SK-N-DZ (cell line): ENCODE measurements at regions not wholly inside any gene's neighbourhood (a gene's known extent, or its start where the extent isn't known, plus 50 kb on each side); places are given as distances from the start of the nearest gene placed in this dataset.
"Not testable (repeated sequence)": the region's sequence is repeated elsewhere in the genome, so short reads cannot be mapped to it uniquely, and the experiment has no call there.

ENCODE experiments used
- DNase-seq: peaks from one replicate; pipeline ENCODE4 v3.0.0-alpha.2; 2015; ENCODE audit warnings: low spot score

- DNase-seq: no peak
These were observed 68.2 kb downstream of the LHX9 start for GRCh38 chr1:197985351-197985750.

DNA sequence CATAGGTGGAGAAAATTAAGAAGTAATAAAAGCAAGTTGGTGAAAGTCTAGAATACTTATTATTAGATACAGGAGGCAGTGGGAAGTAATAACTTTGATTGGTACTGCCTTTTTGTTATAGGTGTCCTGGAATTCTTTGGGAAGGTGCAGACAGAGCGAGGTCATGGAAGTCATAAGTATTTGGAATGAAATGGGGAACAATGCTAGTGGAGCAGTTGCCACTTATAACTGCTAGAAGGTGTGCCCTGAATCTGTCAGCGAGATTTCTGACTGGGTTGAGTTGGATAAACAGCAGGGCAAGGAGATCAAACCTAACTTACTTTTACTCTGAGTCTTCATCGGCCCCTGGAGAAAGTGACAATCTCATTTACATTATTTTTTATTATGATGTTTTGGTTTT is 69.6 kb downstream of the LHX9 start:
- no peak for DNase-seq

DNA sequence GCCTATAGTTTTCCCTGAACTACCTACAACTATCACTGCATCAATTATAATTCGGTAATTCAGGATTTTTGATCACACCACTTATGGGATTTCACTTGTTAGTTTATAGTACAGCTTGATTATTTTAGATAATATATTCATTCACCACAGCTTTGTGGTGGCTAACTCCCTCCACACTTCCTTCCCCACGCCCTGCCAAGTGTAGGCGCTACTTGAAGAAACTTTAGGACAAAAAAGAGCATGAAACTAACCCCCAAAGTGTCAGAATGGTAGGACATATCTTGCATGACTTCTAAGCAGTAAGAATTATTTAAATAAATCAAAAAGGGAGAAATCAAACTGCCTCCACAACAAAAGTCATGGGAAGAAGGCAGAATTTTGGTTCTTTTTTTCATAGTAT is 70.1 kb downstream of the LHX9 start:
- DNase-seq: no peak

DNA sequence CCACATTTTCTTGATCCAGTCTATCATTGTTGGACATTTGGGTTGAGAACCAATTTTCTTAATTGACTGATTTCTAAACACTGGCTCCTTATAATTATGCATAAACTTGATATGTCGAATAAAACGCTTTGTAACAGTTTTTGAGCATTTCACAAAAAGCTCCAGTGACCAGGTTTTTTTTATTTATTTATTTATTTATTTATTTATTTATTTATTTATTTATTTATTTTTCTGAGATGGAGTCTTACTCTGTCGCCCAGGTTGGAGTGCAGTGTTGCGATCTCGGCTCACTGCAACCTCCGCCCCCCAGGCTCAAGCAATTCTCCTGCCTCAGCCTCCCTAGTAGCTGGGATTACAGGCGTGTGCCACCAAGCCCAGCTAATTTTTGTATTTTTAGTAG is 71.4 kb downstream of the LHX9 start:
- DNase-seq: not testable (repeated sequence)

DNA sequence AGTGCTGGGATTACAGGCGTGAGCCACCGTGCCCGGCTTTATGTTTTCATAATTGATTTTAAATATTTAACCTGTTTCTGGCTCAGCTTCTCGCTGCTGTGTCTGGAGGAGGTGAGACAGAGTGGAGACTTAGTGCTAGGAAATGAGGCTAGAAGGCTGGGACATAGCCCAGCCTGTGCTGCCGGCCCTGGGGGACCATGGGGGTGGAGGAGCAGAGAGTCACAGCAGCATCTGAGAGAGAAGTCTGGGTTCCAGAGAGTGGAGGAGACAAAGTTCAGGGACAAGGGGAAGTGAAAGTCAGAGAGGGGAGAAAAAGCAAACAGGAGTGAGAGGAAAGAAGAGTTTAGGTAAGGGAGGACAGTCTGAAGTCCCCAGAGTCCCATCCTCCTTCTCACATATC is 71.9 kb downstream of the LHX9 start:
- DNase-seq: no peak

- DNase-seq: no peak
These were observed 74.4 kb downstream of the LHX9 start for GRCh38 chr1:197991594-197991993.

DNA sequence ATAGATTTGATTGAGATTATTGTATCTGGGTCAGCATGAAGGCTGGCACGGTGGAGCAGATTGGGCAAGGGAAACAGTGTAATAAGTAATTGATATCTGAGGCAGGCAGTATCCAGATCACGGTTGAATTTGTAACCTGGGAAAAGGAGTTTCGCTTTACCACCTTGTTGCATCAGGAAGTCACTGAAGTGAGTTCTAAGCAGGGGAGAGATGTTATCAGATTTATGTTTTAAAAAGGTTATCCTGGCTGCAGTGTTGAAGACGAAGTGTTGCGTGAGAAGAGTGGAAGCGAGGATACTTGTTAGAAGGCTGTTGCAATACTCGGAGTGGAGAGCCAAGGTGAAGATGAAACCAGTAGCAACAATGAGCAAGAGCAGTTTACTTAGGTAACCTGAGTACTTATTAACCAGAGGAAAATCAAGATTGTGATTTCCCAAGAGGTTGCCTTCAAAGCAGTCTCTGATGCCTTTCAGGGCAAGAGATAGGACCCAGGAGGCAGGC is 77.8 kb downstream of the LHX9 start:
- DNase-seq: no peak

DNA sequence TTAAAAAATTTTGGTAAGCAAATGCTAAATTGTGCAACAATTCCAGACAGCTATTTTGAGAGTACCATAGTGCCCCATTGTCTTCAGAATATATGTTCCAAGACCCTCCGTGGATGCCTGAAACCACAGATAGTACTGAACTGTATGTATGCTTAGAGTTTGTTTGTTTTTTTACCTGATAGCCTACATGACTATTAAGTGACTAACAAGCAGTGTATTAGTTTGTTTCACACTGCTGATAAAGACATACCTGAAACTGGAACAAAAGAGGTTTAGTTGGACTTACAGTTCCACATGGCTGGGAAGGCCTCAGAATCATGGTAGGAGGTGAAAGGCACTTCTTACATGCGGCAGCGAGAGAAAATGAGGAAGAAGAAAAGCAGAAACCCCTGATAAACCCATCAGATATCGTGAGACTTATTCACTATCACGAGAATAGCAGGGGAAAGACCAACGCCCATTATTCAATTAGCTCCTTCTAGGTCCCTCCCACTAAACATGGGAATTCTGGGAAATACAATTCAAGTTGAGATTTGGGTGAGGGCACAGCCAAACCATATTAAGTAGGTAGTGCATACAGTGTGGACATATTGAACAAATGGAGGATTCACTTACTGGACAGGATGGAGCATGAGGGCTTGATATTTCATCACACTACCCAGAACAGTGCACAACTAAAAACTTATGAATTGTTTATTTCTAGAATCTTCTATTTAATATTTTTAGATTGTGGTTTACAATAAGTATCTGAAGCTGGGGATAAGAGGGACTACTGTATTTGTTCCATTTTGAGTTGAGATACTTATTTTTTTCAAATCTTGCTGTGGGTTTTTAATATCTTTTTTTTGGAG is 78.5 kb downstream of the LHX9 start:
- no peak for DNase-seq

- not testable (repeated sequence) for DNase-seq
These were observed 79.0 kb downstream of the LHX9 start for GRCh38 chr1:197996259-197996512.

DNA sequence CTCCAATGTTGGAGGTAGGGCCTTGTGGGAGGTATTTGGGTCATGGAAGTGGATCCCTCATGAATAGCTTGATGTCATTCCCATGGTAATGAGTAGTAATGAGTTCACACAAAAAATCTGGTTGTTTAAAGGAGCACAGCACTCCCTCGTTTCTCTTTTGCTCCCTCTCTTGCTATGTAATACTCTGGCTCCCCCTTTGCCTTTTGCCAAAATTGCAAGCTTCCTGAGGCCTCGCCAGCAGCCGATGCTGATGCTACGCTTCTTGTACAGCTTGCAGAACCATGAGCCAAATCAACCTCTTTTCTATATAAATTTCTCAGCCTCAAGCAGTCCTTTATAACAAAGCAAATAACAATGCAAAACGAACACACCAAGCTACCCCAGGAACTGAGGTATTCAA is 80.9 kb downstream of the LHX9 start:
- no peak for DNase-seq

DNA sequence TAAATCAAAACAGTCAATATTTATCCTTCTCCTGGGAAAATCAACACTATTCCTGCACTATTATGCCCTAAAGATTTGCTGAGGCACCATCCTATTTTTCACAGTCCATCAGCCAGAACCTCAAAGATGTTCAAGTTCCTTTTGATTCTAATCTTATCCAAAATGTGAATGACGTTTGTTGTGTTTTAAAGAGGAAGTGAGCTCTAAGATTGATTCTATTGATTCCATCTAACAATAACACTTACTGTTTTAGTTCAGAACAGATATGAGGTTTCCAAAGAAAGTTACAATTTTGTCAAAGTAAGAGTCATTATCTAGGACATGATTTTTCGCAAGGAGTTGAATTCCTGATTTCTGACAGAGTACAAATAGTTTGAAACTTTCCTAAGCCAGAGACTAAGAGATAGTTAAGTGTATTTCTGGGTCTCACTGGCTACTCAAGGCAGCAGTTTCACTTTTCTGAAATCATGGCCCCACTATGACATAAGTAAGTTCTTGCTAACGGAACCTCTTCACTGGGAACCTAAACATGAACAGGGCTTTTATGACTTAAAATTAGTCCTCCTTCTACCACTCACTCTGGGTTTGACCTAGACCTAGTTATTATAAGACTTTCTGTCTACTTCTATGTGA is 84.7 kb downstream of the LHX9 start:
- no peak for DNase-seq

DNA sequence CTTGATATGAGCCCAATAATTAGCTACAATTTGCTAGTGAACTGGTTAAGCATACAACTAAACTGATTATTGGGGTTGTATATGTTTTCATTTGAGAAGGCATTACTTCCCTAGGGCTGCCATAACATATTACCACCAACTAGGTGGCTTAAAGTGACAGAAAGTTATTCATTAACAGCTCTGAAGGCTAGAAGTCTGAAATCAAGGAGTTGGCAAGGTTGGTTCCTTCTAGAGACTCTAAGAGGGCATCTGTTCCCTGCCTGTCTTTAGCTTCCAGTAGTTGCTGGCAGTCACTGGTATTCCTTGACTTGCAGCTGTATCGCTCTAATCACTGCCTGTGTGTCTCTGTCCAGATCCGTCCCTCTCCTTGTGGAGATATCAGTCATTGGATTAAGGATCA is 86.3 kb downstream of the LHX9 start:
- DNase-seq: no peak

GRCh38 chr1:198007011-198007410 is 89.8 kb downstream of the LHX9 start:
- no peak for DNase-seq

DNA sequence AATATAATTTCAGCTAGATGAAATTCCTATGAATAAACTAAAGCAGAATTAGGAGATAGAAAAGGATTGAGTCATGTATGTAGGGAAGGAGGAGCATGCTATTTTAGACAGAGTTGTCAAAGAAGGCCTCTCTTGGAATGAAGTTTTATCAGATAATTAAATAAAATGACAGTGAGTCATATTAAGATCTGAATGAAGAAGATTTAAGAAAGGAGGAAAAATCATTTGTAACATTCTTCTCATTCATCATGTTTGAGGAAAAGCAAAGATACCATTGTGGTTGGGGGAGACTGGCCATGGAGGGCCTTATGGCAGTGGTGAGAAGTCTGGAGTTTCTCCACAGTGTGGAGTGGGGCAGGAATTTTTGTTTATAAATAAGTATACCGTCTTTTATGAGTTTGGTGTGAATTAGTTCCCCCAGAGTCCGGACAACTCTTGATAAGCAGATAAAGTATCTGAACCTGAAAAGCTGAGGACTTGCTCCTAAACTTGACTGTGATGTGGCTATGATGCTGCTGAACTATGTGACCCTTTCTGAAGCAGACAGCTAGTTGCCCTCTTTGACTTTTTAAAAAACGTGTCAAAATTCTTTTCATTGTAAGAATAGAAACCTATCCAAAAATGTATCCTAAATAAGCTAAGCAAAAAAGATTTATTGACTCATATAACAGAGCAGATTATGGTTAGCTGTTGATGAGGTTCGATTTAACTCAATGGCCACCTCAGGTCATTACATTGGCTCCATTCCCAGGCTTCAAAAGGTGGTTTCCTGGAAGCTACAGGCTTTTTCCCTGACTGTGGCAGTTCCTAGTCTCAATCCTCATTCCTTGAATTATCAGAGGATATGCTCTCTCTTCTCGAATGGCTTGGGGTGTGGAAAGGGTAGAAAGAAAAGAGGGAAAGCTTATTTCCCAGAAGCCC is 90.8 kb downstream of the LHX9 start:
- no peak for DNase-seq

- DNase-seq: no peak
These were observed 97.2 kb downstream of the LHX9 start for GRCh38 chr1:198014355-198014754.

DNA sequence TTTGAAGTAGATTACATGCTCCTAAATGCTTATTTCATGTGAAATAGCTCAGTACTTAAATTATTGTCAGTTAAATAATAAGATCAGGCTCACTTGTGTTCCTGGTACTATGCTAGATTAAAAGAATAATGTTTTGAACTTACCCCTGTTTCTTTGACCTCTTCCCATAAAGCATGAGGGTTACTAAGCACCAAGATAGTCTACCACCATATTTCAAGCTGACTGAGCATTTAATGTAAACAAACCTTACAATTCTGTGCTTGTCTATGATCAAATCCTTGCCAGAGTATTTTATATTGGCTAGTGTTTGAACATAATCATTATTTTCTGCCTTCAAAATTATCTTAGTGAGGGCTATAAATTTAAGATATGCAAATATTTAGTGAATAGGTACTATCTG is 98.1 kb downstream of the LHX9 start:
- DNase-seq: no peak

GRCh38 chr1:198018529-198018928 is 101.4 kb downstream of the LHX9 start:
- DNase-seq: no peak

- DNase-seq: no peak
These were observed 102.0 kb downstream of the LHX9 start for GRCh38 chr1:198019126-198019525.

DNA sequence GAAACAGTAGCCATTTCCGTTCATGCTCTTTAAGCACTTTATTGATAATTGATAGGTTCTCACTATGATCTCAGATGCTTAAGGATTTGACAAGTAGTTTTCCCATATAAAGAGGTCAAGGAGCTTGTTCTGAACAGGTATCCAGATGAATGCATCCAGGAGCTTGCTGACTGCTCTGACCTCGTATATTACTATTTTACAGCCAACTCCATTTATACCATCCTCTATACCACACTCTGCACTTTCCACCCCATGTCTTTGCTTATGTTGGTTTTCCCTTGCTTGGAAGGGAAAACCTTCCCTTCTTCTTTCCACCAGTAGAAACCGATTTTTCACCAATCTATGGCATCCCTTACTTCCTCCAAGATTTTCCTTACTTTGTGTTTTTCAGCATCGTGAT is 107.2 kb downstream of the LHX9 start:
- no peak for DNase-seq

DNA sequence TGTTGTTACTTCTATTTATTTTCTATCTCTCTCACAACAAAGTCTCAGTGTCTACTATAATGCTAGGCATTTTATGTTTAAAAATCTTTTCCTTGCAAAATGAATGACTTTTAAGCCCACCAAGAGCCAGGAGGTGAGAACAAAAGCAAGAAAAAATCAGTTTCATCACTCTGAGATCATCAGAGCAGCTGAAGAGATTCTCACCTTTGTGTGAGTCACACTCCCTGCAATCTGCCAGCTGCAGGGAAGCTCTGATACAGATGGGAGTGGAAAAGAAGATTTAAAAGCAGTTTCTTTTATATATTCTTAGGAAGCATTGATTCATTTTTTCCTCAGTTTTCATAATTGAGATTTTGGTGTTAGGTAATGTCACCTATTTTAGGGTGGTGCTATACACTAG is 107.6 kb downstream of the LHX9 start:
- no peak for DNase-seq

- DNase-seq: no peak
These were observed 113.5 kb downstream of the LHX9 start for GRCh38 chr1:198030682-198031081.

DNA sequence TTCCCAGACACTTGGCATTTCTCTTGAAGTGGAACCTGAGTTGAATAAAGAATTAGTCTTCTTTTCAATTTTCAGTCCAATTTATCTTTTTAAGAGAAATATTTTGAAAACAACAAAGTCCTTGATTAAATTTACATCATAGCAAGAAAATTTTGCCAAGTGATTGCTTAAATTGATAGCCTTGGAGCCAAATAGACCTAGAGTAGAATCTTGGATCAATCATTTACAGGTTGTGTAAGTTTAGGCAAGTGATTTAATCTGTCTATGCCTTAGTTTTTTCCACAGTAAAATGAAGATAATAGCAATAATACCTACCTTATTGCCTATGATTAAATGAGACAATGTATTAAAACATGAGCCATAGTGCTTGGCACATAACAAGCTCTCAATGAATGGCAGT is 113.9 kb downstream of the LHX9 start:
- no peak for DNase-seq
